Erythroblast (primary cell): ENCODE measurements at regions not wholly inside any gene's neighbourhood (a gene's known extent, or its start where the extent isn't known, plus 50 kb on each side); places are given as distances from the start of the nearest gene placed in this dataset.

Experiments used
- GATA1 ChIP-seq: IDR thresholded peaks from 2 replicates; pipeline ENCODE4 v1.6.1; 2011; ENCODE audit warnings: low read depth, mild to moderate bottlenecking, control low read depth, low read length, moderate library complexity
- POLR2A ChIP-seq: IDR thresholded peaks from 2 replicates; pipeline ENCODE4 v1.6.1; 2011; ENCODE audit warnings: mild to moderate bottlenecking, low read length

DNA sequence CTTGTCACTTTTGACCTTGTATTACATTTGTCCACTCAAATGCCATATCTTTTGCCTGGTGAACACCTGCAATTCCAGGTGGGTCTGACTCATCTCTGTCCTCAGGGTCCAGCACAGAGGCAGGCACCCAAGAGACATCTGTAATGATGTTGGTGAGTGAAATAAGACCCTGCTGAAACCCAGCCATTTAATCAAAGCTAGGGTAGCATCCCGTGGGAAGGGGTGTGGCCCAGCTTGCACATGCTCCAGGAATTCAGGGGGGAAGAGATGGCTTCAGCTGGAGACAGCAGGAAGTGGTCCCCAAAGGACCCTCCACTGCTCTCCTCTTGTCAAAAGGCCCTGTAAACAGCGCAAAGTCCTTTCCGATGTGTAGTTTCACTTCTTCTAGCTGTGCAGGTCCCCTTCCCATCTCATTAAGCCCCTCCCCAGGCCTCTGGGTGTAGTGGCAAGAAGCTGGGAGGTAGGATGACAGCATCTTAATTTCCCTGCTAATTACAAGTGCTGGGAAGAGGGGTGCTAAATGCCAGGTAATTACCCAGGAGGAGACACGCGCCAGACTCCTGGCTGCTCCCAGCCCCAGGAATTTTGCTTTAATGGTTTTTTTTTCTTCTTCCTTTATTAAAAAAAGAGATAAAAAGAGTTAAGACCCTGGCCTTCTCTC, 54.4 kb upstream of the TRABD2B start:
- TF ChIP-seq POLR2A (no peak), GATA1 (no peak)
